OCI-LY3 (cell line): ENCODE measurements at regions not wholly inside any gene's neighbourhood (a gene's known extent, or its start where the extent isn't known, plus 50 kb on each side); places are given as distances from the start of the nearest gene placed in this dataset.

Experiments used
- H2AFZ ChIP-seq: fragments of 200-600, 300-600 bp; shearing (Covaris generic); 2 replicates; pipeline ENCODE4 v1.6.0; 2014; ENCODE audit warnings: antibody characterized with exemption, low read depth, low read length
- H3K27ac ChIP-seq: fragments of 200-600, 300-600 bp; sonication (generic); 2 replicates; pipeline ENCODE4 v1.5.1; 2014; ENCODE audit warnings: mild to moderate bottlenecking, low read length, moderate library complexity, mixed read lengths
- H3K27me3 ChIP-seq: fragments of 200-600, 300-600 bp; sonication (generic); 2 replicates; pipeline ENCODE4 v1.6.1; 2014; ENCODE audit warnings: low read depth, low read length, mixed read lengths
- H3K36me3 ChIP-seq: fragments of 200-600, 300-600 bp; sonication (generic); replicated peaks from 2 replicates; pipeline ENCODE3; 2014; ENCODE audit warnings: low read depth, low read length, mixed read lengths
- H3K4me1 ChIP-seq: fragments of 300-600, 200-600 bp; sonication (generic); 2 replicates; pipeline ENCODE4 v1.6.1; 2014; ENCODE audit warnings: low read length, mixed read lengths
- H3K4me2 ChIP-seq: fragments of 200-600, 300-600 bp; sonication (generic); 2 replicates; pipeline ENCODE4 v1.6.1; 2014; ENCODE audit warnings: low read length, mixed read lengths
- H3K4me3 ChIP-seq: fragments of 300-600, 200-600 bp; sonication (generic); 2 replicates; pipeline ENCODE4 v1.5.1; 2014; ENCODE audit warnings: antibody characterized with exemption, mild to moderate bottlenecking, low read length, moderate library complexity
- H3K79me2 ChIP-seq: fragments of 300-600, 200-600 bp; shearing (Covaris generic); 2 replicates; pipeline ENCODE4 v1.6.1; 2014; ENCODE audit warnings: mild to moderate bottlenecking, low read length, mixed read lengths
- H3K9ac ChIP-seq: fragments of 300-600, 200-600 bp; shearing (Covaris generic); 2 replicates; pipeline ENCODE4 v1.6.0; 2014; ENCODE audit warnings: mild to moderate bottlenecking, low read length, moderate library complexity
- H3K9me3 ChIP-seq: fragments of 200-600, 300-600 bp; shearing (Covaris generic); 2 replicates; pipeline ENCODE4 v1.6.1; 2014; ENCODE audit warnings: low read length, mixed read lengths; ENCODE audit not compliant: insufficient read depth
- H4K20me1 ChIP-seq: fragments of 200-600, 300-600 bp; sonication (generic); 2 replicates; pipeline ENCODE4 v1.6.1; 2016; ENCODE audit warnings: low read length, mixed read lengths; ENCODE audit not compliant: insufficient read depth
- EZH2phosphoT487 ChIP-seq: fragments of 200-600 bp; shearing (Covaris generic); IDR thresholded peaks from 2 replicates; pipeline ENCODE4 v1.6.1; 2018; ENCODE audit warnings: antibody characterized with exemption, mixed run types, low read depth
- TF ChIP-seq, protein P1 (sequence below): fragments of 200-600, 300-600 bp; sonication (generic); IDR thresholded peaks from 2 replicates; pipeline ENCODE4 v1.5.1; 2014; ENCODE audit warnings: antibody characterized with exemption, low read length, low read depth

- no peaks in the 10 kb centered on the region for H3K27me3 ChIP-seq
- H4K20me1 ChIP-seq, result no peaks in the 10 kb centered on the region
- no peaks in the 10 kb centered on the region for H3K79me2 ChIP-seq
- H3K36me3 ChIP-seq, result no peaks in the 10 kb centered on the region
- H3K4me3 ChIP-seq, result no peak overlapping the region
- H3K4me2 ChIP-seq, result no peak overlapping the region
- no peaks in the 10 kb centered on the region for H3K4me1 ChIP-seq
- no peak overlapping the region for H3K9ac ChIP-seq
- TF ChIP-seq EZH2phosphoT487, result no peak
- TF ChIP-seq, protein P1, sequence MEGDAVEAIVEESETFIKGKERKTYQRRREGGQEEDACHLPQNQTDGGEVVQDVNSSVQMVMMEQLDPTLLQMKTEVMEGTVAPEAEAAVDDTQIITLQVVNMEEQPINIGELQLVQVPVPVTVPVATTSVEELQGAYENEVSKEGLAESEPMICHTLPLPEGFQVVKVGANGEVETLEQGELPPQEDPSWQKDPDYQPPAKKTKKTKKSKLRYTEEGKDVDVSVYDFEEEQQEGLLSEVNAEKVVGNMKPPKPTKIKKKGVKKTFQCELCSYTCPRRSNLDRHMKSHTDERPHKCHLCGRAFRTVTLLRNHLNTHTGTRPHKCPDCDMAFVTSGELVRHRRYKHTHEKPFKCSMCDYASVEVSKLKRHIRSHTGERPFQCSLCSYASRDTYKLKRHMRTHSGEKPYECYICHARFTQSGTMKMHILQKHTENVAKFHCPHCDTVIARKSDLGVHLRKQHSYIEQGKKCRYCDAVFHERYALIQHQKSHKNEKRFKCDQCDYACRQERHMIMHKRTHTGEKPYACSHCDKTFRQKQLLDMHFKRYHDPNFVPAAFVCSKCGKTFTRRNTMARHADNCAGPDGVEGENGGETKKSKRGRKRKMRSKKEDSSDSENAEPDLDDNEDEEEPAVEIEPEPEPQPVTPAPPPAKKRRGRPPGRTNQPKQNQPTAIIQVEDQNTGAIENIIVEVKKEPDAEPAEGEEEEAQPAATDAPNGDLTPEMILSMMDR, result no peak
- H3K27ac ChIP-seq, result no peak overlapping the region
- no peak overlapping the region for H2AFZ ChIP-seq
- H3K9me3 ChIP-seq, result no peaks in the 10 kb centered on the region
Measured at GRCh38 chr2:116148361-116148760, 1666.1 kb upstream of the DDX18 start.

DNA sequence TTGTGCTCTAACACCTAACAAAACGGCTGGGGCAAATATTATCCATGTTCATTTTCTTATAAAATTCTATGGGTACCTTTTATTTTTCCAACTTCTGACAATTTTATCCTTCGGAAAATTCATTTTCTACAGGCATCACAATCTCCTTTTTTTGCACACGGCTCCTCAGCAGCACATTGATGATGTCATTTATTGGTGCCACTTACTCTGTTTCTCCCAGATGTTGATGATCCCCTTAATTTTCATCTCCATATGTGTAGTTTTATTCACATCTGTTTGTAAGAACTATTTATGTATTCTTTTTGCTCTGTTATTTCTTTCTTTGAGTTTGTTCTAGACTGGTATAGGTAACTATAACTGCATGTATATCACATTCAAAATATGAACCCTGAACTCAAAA lies 1660.8 kb upstream of the DDX18 start:
- no peak overlapping the region for H2AFZ ChIP-seq
- no peaks in the 10 kb centered on the region for H4K20me1 ChIP-seq
- no peaks in the 10 kb centered on the region for H3K27me3 ChIP-seq
- H3K27ac ChIP-seq, result no peak overlapping the region
- H3K79me2 ChIP-seq, result no peaks in the 10 kb centered on the region
- H3K4me3 ChIP-seq, result no peak overlapping the region
- no peaks in the 10 kb centered on the region for H3K9me3 ChIP-seq
- no peak for TF ChIP-seq EZH2phosphoT487
- TF ChIP-seq, protein P1, result no peak
- no peak overlapping the region for H3K4me2 ChIP-seq
- no peak overlapping the region for H3K9ac ChIP-seq
- no peaks in the 10 kb centered on the region for H3K36me3 ChIP-seq
- no peaks in the 10 kb centered on the region for H3K4me1 ChIP-seq

DNA sequence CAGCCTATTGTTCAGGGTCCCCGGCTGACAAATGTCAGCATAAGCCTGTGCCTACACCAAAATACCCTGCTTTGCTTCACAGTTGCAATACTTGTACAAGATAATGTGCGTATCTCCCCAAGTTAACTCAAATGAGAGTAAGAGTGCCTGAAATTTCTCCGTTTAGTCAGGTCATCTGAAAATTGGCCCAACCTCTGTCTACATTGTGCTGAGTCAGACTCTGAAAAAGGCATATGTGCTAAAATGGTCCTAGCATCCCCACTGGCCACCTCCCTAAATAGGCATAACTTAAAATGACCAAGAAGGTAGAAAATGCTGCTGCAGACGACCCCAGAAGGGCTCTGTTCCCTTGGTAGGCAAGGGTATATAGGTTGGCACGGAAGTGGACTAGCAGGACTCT lies 1653.8 kb upstream of the DDX18 start:
- Histone ChIP-seq H3K27me3 (no peaks in the 10 kb centered on the region), H3K4me1 (no peaks in the 10 kb centered on the region), H3K9ac (no peak overlapping the region), H3K36me3 (no peaks in the 10 kb centered on the region), H4K20me1 (no peaks in the 10 kb centered on the region), H3K27ac (no peak overlapping the region), H3K4me3 (no peak overlapping the region), H3K4me2 (no peak overlapping the region), H3K79me2 (no peaks in the 10 kb centered on the region), H2AFZ (no peak overlapping the region), H3K9me3 (no peaks in the 10 kb centered on the region)
- TF ChIP-seq, protein P1, result no peak
- no peak for TF ChIP-seq EZH2phosphoT487

GRCh38 chr2:116162395-116162794 lies 1652.1 kb upstream of the DDX18 start:
- Histone ChIP-seq H3K9ac (no peak overlapping the region), H3K27ac (no peak overlapping the region), H4K20me1 (no peaks in the 10 kb centered on the region), H3K79me2 (no peaks in the 10 kb centered on the region), H3K4me2 (no peak overlapping the region), H3K36me3 (no peaks in the 10 kb centered on the region), H3K27me3 (no peaks in the 10 kb centered on the region), H3K4me3 (no peak overlapping the region), H2AFZ (no peak overlapping the region), H3K9me3 (no peaks in the 10 kb centered on the region), H3K4me1 (no peaks in the 10 kb centered on the region)
- no peak for TF ChIP-seq EZH2phosphoT487
- TF ChIP-seq, protein P1, result no peak
